GM12878 (cell line): ENCODE measurements at regions not wholly inside any gene's neighbourhood (a gene's known extent, or its start where the extent isn't known, plus 50 kb on each side); places are given as distances from the start of the nearest gene placed in this dataset.

ENCODE experiments used
- ATAC-seq: fragments of 200-7000 bp; cut with Tn5 transposase; 3 replicates; pipeline ENCODE4 v1.9.1; 2020; ENCODE audit warnings: mild to moderate bottlenecking, moderate library complexity
- BruUV-seq: library from RNA; stranded (reverse); fragments of 400-500 nt; replicated peaks from 2 replicates; lab custom pipeline; 2021; lab: Mats Ljungman, UMichigan
- CTCF ChIA-PET: fragments of 300-600 bp; sonication (Branson Sonifier 250); formaldehyde crosslinking; extraction: SDS; loops from one replicate; lab custom pipeline; 2021; ENCODE audit warnings: inconsistent platforms; lab: Yijun Ruan, JAX
- POLR2A ChIA-PET: fragments of 350-600 bp; formaldehyde crosslinking; extraction: SDS; loops from one replicate; lab custom pipeline; 2021; ENCODE audit warnings: inconsistent platforms; lab: Charles Lee
- RAD21 ChIA-PET: fragments of 300-600 bp; sonication (Branson Sonifier 250); formaldehyde crosslinking; loops from one replicate; lab custom pipeline; 2023; ENCODE audit warnings: antibody characterized with exemption; ENCODE audit not compliant: unreplicated experiment; lab: Charles Lee
- SMC1A ChIA-PET: fragments of 300-600 bp; sonication (Branson Sonifier 250); formaldehyde crosslinking; loops from one replicate; lab custom pipeline; 2023; ENCODE audit not compliant: unreplicated experiment, uncharacterized antibody; lab: Charles Lee
- DNase-seq: peaks from one replicate; pipeline ENCODE4 v3.0.0-alpha.2; 2011; ENCODE audit warnings: low read depth, low spot score
- FAIRE-seq: peaks from 3 replicates; lab custom pipeline; 2011; peaks lifted over from hg19 to GRCh38; lab: Jason Lieb, UNC
- H2AFZ ChIP-seq: 2 replicates; pipeline ENCODE4 v1.6.0; 2011; ENCODE audit warnings: low read depth, low read length, control low read depth; ENCODE audit not compliant: control insufficient read depth
- H3K27ac ChIP-seq: 2 replicates; pipeline ENCODE4 v1.5.1; 2011; ENCODE audit warnings: control low read depth; ENCODE audit not compliant: control insufficient read depth, insufficient read depth
- H3K27me3 ChIP-seq, 2 experiments: replicated peaks in 1 of 2; 2 replicates each; pipeline versions ENCODE4 v1.6.0 to v1.6.1; 2011; ENCODE audit warnings: low read length in 1 of 2; ENCODE audit not compliant: control insufficient read depth in 2 of 2, insufficient read depth in 2 of 2
- H3K36me3 ChIP-seq, 2 experiments: 2 replicates each; pipeline ENCODE4 v1.5.1; 2011; ENCODE audit warnings: low read length in 1 of 2; ENCODE audit not compliant: control insufficient read depth in 2 of 2, insufficient read depth in 2 of 2
- H3K4me1 ChIP-seq: 2 replicates; pipeline ENCODE4 v1.6.1; 2011; ENCODE audit warnings: mild to moderate bottlenecking, low read length, moderate library complexity, mixed read lengths; ENCODE audit not compliant: control insufficient read depth, insufficient read depth
- H3K4me2 ChIP-seq: 2 replicates; pipeline ENCODE4 v1.6.0; 2011; ENCODE audit warnings: control low read depth; ENCODE audit not compliant: control insufficient read depth, insufficient read depth
- H3K4me3 ChIP-seq: fragments of 200-600 bp; sonication (generic); 2 replicates; pipeline ENCODE4 v1.5.1; 2016
- H3K79me2 ChIP-seq: 2 replicates; pipeline ENCODE4 v1.6.0; 2011; ENCODE audit warnings: low read length; ENCODE audit not compliant: control insufficient read depth, insufficient read depth
- H3K9ac ChIP-seq: 2 replicates; pipeline ENCODE4 v1.8.0; 2011; ENCODE audit warnings: low read length, control low read depth, mixed read lengths; ENCODE audit not compliant: control insufficient read depth, insufficient read depth
- H3K9me3 ChIP-seq: replicated peaks from 3 replicates; pipeline ENCODE4 v1.5.1; 2011; ENCODE audit warnings: mild to moderate bottlenecking, low read length; ENCODE audit not compliant: control insufficient read depth, insufficient read depth
- H4K20me1 ChIP-seq: 2 replicates; pipeline ENCODE4 v1.6.0; 2011; ENCODE audit not compliant: control insufficient read depth, insufficient read depth
- BCLAF1 ChIP-seq: fragments of 450-650 bp; IDR thresholded peaks from 2 replicates; pipeline ENCODE4 v1.6.1; 2017; ENCODE audit warnings: antibody characterized with exemption, mild to moderate bottlenecking, moderate library complexity
- BHLHE40 ChIP-seq, 2 experiments: fragments of 450-650 bp in 1 of 2; IDR thresholded peaks; 2 replicates each; pipeline ENCODE4 v1.6.1; 2011 to 2017; ENCODE audit warnings: low read depth in 2 of 2, borderline replicate concordance in 1 of 2, improper control_type of control experiment in 1 of 2, low read length in 1 of 2, mild to moderate bottlenecking in 1 of 2
- ELK1 ChIP-seq: IDR thresholded peaks from 2 replicates; pipeline ENCODE4 v1.6.1; 2012; ENCODE audit warnings: low read depth, low read length, improper control_type of control experiment
- FOS ChIP-seq: IDR thresholded peaks from 3 replicates; pipeline ENCODE4 v1.6.1; 2011; ENCODE audit warnings: borderline replicate concordance; ENCODE audit not compliant: insufficient read length; ENCODE audit errors: extremely low read depth
- HDGF ChIP-seq: fragments of 450-650 bp; IDR thresholded peaks from 2 replicates; pipeline ENCODE4 v1.6.1; 2016; ENCODE audit warnings: antibody characterized with exemption
- KDM1A ChIP-seq: fragments of 200-600 bp; sonication (generic); IDR thresholded peaks from 2 replicates; pipeline ENCODE4 v1.6.1; 2016; ENCODE audit warnings: borderline replicate concordance
- MAX ChIP-seq: IDR thresholded peaks from 2 replicates; pipeline ENCODE4 v1.6.1; 2012; ENCODE audit warnings: low read depth, low read length, improper control_type of control experiment
- NFIC ChIP-seq: IDR thresholded peaks from 2 replicates; pipeline ENCODE4 v1.6.1; 2012; ENCODE audit warnings: low read depth, mild to moderate bottlenecking, inconsistent platforms, low read length, moderate library complexity
- NKRF ChIP-seq: fragments of 450-650 bp; conservative IDR thresholded peaks from 2 replicates; pipeline ENCODE4 v1.6.1; 2017; ENCODE audit warnings: mild to moderate bottlenecking, moderate library complexity
- PAX8 ChIP-seq: fragments of 450-650 bp; IDR thresholded peaks from 2 replicates; pipeline ENCODE4 v1.6.1; 2017; ENCODE audit warnings: mild to moderate bottlenecking, moderate library complexity
- RUNX3 ChIP-seq: IDR thresholded peaks from 2 replicates; pipeline ENCODE4 v1.6.1; 2012; ENCODE audit warnings: low read length, inconsistent platforms
- SPI1 ChIP-seq: IDR thresholded peaks from 2 replicates; pipeline ENCODE4 v1.6.1; 2011; ENCODE audit warnings: low read depth, mild to moderate bottlenecking, low read length, moderate library complexity, borderline replicate concordance; ENCODE audit not compliant: insufficient read depth
- STAT3 ChIP-seq: IDR thresholded peaks from 2 replicates; pipeline ENCODE4 v1.6.1; 2011; ENCODE audit warnings: low read depth, low read length, improper control_type of control experiment
- WGBS: methylation state at CpG from one replicate; pipeline ENCODE4 v1.1.6; 2016; ENCODE audit warnings: low lambda C conversion rate; ENCODE audit not compliant: insufficient replicate concordance, insufficient coverage; ENCODE audit errors: missing lambda C conversion rate; 5-methylcytosine and 5-hydroxymethylcytosine counted together
- in situ Hi-C: fragments of 300-500 bp; cut with MboI; formaldehyde crosslinking; loops from 9 replicates; pipeline ENCODE4 v1.14.3; 2018; ENCODE audit warnings: mixed read lengths
- intact Hi-C: fragments of 100-400 bp; cut with micrococcal nuclease; formaldehyde crosslinking; loops from one replicate; pipeline ENCODE4 v1.14.2; 2022; ENCODE audit not compliant: unreplicated experiment

- H2AFZ ChIP-seq, result no peak overlapping the region
- no peak for TF ChIP-seq HDGF
- no peak for TF ChIP-seq KDM1A
- no peak for TF ChIP-seq SPI1
- TF ChIP-seq PAX8, result no peak
- no peak for TF ChIP-seq MAX
- TF ChIP-seq ELK1, result no peak
- TF ChIP-seq RUNX3, result no peak
- 0% methylated on average over 1 of the region's 1 CpG for WGBS
- no TSS peak for BruUV-seq
- SMC1A ChIA-PET, result no interaction called here
- intact Hi-C loops (no loop called here), in situ Hi-C loops (no loop called here)
- CTCF ChIA-PET, result no interaction called here
- RAD21 ChIA-PET, result no interaction called here
- H3K9ac ChIP-seq, result no peak overlapping the region
- ATAC-seq (no peak), DNase-seq (no peak), FAIRE-seq (no peak)
- POLR2A ChIA-PET, result no interaction called here
- no peaks in the 10 kb centered on the region for H3K36me3 ChIP-seq
- no peaks in the 10 kb centered on the region for H3K4me1 ChIP-seq
- H4K20me1 ChIP-seq, result no peaks in the 10 kb centered on the region
- no peak overlapping the region for H3K4me3 ChIP-seq
- H3K9me3 ChIP-seq, result no peaks in the 10 kb centered on the region
- H3K79me2 ChIP-seq, result no peaks in the 10 kb centered on the region
- H3K27me3 ChIP-seq, result no peaks in the 10 kb centered on the region
- no peak overlapping the region for H3K4me2 ChIP-seq
- no peak overlapping the region for H3K27ac ChIP-seq
Measured at GRCh38 chr2:76501641-76502040, 790.9 kb upstream of the GCFC2 start.

- Histone ChIP-seq H3K4me2 (no peak overlapping the region), H3K4me3 (no peak overlapping the region), H3K27ac (no peak overlapping the region), H3K27me3 (no peaks in the 10 kb centered on the region), H3K79me2 (no peaks in the 10 kb centered on the region), H3K36me3 (no peaks in the 10 kb centered on the region), H2AFZ (no peak overlapping the region), H3K9ac (no peak overlapping the region), H3K9me3 (no peaks in the 10 kb centered on the region), H3K4me1 (no peaks in the 10 kb centered on the region), H4K20me1 (no peaks in the 10 kb centered on the region)
- intact Hi-C loops (no loop called here), in situ Hi-C loops (no loop called here)
- ChIA-PET CTCF (no interaction called here), SMC1A (interaction anchor here (1.1 kb wide), 1 partner anchor 14 kb away, joined by 3 read pairs; no protein-coding TSS in a partner anchor), RAD21 (no interaction called here), POLR2A (no interaction called here)
- no peak for FAIRE-seq
- DNase-seq, result no peak
- no TSS peak for BruUV-seq
- ATAC-seq, result no peak
- 0% methylated on average over 2 of the region's 2 CpGs for WGBS
- TF ChIP-seq STAT3, result no peak
- TF ChIP-seq BHLHE40 (IDR thresholded peaks at IDR 0.05; ENCODE audit: borderline replicate concordance in 1 of 2, low read depth in 2 of 2, low read length in 1 of 2), result no peak
- TF ChIP-seq RUNX3, result no peak
- TF ChIP-seq BCLAF1, result no peak
- TF ChIP-seq NKRF, result no peak
- no peak for TF ChIP-seq FOS
- TF ChIP-seq NFIC, result no peak
Measured at GRCh38 chr2:76498360-76498759, 787.6 kb upstream of the GCFC2 start.
